A673 (cell line): ENCODE measurements at regions not wholly inside any gene's neighbourhood (a gene's known extent, or its start where the extent isn't known, plus 50 kb on each side); places are given as distances from the start of the nearest gene placed in this dataset.

Experiments
- CTCF ChIP-seq: fragments of 300-800, 200-600 bp; sonication (generic); conservative IDR thresholded peaks from 2 replicates; pipeline ENCODE4 v1.5.1; 2017; ENCODE audit warnings: low read depth, mild to moderate bottlenecking, antibody characterized with exemption, low read length, moderate library complexity, mixed read lengths
- EZH2 ChIP-seq: fragments of 200-600 bp; sonication (generic); IDR thresholded peaks from 2 replicates; pipeline ENCODE4 v1.6.1; 2017; ENCODE audit warnings: borderline replicate concordance, low read depth, mild to moderate bottlenecking, mixed read lengths, antibody characterized with exemption, low read length; ENCODE audit not compliant: poor library complexity, severe bottlenecking

- TF ChIP-seq CTCF (no peak), EZH2 (no peak)
These were observed 50.6 kb upstream of the GALNT5 start for GRCh38 chr2:157206916-157207315.
